Mammary epithelial cell (primary cell): ENCODE measurements at regions not wholly inside any gene's neighbourhood (a gene's known extent, or its start where the extent isn't known, plus 50 kb on each side); places are given as distances from the start of the nearest gene placed in this dataset.

ENCODE experiments used
- CTCF ChIP-seq, 2 donors: IDR thresholded peaks in 1 of 2; conservative IDR thresholded peaks in 1 of 2; 2 replicates each; pipeline ENCODE4 v1.5.1; 2011 to 2012; ENCODE audit warnings: inconsistent platforms in 2 of 2, low read length in 2 of 2, mild to moderate bottlenecking in 2 of 2, control low read depth in 1 of 2, low read depth in 1 of 2; ENCODE audit not compliant: insufficient read depth in 1 of 2; ENCODE audit errors: extremely low read depth in 1 of 2
- EZH2 ChIP-seq: IDR thresholded peaks from 2 replicates; pipeline ENCODE4 v1.6.1; 2012; ENCODE audit warnings: low read length, inconsistent platforms, borderline replicate concordance

GRCh38 chr7:106573125-106573663 lies 87.8 kb downstream of the CCDC71L start:
- no peak for TF ChIP-seq CTCF (conservative IDR thresholded peaks at IDR 0.05 in 1 of 2, IDR thresholded peaks at IDR 0.05 in 1 of 2; ENCODE audit: extremely low read depth in 1 of 2, insufficient read depth in 1 of 2, low read depth in 1 of 2, low read length in 2 of 2)
- no peak for TF ChIP-seq EZH2
